ENCODE measurements at regions not wholly inside any gene's neighbourhood (a gene's known extent, or its start where the extent isn't known, plus 50 kb on each side); places are given as distances from the start of the nearest gene placed in this dataset.

DNA sequence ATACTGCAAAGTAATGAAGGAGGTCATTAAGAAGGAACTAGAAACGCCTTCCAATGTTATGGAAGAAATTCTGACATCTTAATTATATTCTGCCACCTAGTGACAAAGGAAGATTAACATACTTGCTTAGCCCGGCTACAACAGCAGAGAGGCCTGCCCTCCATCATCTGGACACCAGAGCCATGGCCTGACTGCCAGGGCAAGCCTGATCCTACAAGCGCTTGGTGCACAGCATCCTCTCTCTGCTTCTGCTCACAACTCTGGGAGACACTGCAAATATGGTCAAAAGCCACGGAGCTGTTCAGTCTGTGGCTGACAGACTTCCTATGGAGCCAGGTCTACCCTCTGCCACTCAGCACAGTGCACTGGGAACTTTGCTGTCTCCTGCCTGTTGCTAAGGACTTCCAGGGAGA lies 87.3 kb upstream of the SLC44A1 start:
- peak; percentile 97 for ATAC-seq

DNA sequence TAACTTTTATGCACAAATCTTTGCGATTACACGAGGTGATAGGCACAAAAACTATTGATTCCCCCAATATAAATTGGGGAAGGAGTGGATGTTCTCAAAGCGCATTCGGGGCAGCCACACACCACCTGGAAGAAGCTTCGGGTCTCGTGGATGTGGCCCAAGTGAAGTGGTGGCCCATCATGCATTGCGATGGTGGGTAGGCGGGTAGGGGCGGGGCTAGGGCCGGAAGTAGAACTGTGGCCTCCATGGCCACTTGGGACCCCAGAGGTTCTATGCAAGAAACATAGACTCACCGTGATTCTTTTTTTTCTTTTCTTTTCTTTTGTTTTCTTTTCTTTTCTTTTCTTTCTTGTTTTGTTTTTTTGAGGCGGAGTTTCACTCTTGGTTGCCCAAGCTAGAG lies 86.4 kb upstream of the SLC44A1 start:
- ATAC-seq: no peak
- TF ChIP-seq ZFP3 (CRISPR knock-in tag; IDR thresholded peaks at IDR 0.05) (no peak), ZC3H10 (CRISPR knock-in tag; IDR thresholded peaks at IDR 0.05) (no peak), CSDC2 (CRISPR knock-in tag; IDR thresholded peaks at IDR 0.05) (no peak), PPARA (CRISPR knock-in tag; IDR thresholded peaks at IDR 0.05; ENCODE audit: borderline replicate concordance) (no peak), ESRRG (CRISPR knock-in tag; IDR thresholded peaks at IDR 0.05) (no peak)
- TF ChIP-seq, protein P1, sequence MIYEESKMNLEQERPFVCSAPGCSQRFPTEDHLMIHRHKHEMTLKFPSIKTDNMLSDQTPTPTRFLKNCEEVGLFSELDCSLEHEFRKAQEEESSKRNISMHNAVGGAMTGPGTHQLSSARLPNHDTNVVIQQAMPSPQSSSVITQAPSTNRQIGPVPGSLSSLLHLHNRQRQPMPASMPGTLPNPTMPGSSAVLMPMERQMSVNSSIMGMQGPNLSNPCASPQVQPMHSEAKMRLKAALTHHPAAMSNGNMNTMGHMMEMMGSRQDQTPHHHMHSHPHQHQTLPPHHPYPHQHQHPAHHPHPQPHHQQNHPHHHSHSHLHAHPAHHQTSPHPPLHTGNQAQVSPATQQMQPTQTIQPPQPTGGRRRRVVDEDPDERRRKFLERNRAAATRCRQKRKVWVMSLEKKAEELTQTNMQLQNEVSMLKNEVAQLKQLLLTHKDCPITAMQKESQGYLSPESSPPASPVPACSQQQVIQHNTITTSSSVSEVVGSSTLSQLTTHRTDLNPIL (CRISPR knock-in tag; IDR thresholded peaks at IDR 0.05; ENCODE audit: low read depth): no peak
- TF ChIP-seq, protein P2, sequence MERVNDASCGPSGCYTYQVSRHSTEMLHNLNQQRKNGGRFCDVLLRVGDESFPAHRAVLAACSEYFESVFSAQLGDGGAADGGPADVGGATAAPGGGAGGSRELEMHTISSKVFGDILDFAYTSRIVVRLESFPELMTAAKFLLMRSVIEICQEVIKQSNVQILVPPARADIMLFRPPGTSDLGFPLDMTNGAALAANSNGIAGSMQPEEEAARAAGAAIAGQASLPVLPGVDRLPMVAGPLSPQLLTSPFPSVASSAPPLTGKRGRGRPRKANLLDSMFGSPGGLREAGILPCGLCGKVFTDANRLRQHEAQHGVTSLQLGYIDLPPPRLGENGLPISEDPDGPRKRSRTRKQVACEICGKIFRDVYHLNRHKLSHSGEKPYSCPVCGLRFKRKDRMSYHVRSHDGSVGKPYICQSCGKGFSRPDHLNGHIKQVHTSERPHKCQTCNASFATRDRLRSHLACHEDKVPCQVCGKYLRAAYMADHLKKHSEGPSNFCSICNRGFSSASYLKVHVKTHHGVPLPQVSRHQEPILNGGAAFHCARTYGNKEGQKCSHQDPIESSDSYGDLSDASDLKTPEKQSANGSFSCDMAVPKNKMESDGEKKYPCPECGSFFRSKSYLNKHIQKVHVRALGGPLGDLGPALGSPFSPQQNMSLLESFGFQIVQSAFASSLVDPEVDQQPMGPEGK (CRISPR knock-in tag; IDR thresholded peaks at IDR 0.05; ENCODE audit: borderline replicate concordance): no peak
- TF ChIP-seq, protein P3, sequence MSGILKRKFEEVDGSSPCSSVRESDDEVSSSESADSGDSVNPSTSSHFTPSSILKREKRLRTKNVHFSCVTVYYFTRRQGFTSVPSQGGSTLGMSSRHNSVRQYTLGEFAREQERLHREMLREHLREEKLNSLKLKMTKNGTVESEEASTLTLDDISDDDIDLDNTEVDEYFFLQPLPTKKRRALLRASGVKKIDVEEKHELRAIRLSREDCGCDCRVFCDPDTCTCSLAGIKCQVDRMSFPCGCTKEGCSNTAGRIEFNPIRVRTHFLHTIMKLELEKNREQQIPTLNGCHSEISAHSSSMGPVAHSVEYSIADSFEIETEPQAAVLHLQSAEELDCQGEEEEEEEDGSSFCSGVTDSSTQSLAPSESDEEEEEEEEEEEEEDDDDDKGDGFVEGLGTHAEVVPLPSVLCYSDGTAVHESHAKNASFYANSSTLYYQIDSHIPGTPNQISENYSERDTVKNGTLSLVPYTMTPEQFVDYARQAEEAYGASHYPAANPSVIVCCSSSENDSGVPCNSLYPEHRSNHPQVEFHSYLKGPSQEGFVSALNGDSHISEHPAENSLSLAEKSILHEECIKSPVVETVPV (CRISPR knock-in tag; IDR thresholded peaks at IDR 0.05): no peak
- TF ChIP-seq, protein P4, sequence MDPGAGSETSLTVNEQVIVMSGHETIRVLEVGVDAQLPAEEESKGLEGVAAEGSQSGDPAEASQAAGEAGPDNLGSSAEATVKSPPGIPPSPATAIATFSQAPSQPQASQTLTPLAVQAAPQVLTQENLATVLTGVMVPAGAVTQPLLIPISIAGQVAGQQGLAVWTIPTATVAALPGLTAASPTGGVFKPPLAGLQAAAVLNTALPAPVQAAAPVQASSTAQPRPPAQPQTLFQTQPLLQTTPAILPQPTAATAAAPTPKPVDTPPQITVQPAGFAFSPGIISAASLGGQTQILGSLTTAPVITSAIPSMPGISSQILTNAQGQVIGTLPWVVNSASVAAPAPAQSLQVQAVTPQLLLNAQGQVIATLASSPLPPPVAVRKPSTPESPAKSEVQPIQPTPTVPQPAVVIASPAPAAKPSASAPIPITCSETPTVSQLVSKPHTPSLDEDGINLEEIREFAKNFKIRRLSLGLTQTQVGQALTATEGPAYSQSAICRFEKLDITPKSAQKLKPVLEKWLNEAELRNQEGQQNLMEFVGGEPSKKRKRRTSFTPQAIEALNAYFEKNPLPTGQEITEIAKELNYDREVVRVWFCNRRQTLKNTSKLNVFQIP (CRISPR knock-in tag; IDR thresholded peaks at IDR 0.05; ENCODE audit: borderline replicate concordance, low read depth): no peak
- TF ChIP-seq, protein P5, sequence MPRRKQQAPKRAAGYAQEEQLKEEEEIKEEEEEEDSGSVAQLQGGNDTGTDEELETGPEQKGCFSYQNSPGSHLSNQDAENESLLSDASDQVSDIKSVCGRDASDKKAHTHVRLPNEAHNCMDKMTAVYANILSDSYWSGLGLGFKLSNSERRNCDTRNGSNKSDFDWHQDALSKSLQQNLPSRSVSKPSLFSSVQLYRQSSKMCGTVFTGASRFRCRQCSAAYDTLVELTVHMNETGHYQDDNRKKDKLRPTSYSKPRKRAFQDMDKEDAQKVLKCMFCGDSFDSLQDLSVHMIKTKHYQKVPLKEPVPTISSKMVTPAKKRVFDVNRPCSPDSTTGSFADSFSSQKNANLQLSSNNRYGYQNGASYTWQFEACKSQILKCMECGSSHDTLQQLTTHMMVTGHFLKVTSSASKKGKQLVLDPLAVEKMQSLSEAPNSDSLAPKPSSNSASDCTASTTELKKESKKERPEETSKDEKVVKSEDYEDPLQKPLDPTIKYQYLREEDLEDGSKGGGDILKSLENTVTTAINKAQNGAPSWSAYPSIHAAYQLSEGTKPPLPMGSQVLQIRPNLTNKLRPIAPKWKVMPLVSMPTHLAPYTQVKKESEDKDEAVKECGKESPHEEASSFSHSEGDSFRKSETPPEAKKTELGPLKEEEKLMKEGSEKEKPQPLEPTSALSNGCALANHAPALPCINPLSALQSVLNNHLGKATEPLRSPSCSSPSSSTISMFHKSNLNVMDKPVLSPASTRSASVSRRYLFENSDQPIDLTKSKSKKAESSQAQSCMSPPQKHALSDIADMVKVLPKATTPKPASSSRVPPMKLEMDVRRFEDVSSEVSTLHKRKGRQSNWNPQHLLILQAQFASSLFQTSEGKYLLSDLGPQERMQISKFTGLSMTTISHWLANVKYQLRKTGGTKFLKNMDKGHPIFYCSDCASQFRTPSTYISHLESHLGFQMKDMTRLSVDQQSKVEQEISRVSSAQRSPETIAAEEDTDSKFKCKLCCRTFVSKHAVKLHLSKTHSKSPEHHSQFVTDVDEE (CRISPR knock-in tag; IDR thresholded peaks at IDR 0.05): no peak

More for the DNA sequence above, 87.3 kb upstream of the SLC44A1 start:
- peak; percentile 70; the same call in 1 of the 2 replicates for TF ChIP-seq TCF4 (CRISPR knock-in tag; IDR thresholded peaks at IDR 0.05; ENCODE audit: borderline replicate concordance)
- TF ChIP-seq, protein P4 (CRISPR knock-in tag; IDR thresholded peaks at IDR 0.05; ENCODE audit: borderline replicate concordance, low read depth): no peak
- TF ChIP-seq ESRRG (CRISPR knock-in tag; IDR thresholded peaks at IDR 0.05): no peak
- no peak for TF ChIP-seq ZNF565 (CRISPR knock-in tag; conservative IDR thresholded peaks at IDR 0.05; ENCODE audit: low read depth)
- TF ChIP-seq, protein P5 (CRISPR knock-in tag; IDR thresholded peaks at IDR 0.05): peak; percentile 55; the same call in 1 of the 2 replicates
- no peak for TF ChIP-seq ZFP3 (CRISPR knock-in tag; IDR thresholded peaks at IDR 0.05)
- TF ChIP-seq, protein P3 (CRISPR knock-in tag; IDR thresholded peaks at IDR 0.05): no peak
- no peak for TF ChIP-seq SNAI2 (CRISPR knock-in tag; IDR thresholded peaks at IDR 0.05)
- TF ChIP-seq, protein P1 (CRISPR knock-in tag; IDR thresholded peaks at IDR 0.05; ENCODE audit: low read depth): no peak
- TF ChIP-seq ISL1 (CRISPR knock-in tag; IDR thresholded peaks at IDR 0.05): no peak
